Adrenal gland (tissue), 9 donors: ENCODE measurements at regions not wholly inside any gene's neighbourhood (a gene's known extent, or its start where the extent isn't known, plus 50 kb on each side); places are given as distances from the start of the nearest gene placed in this dataset.

Experiments
- DNase-seq, 7 donors: peaks; one replicate each; pipeline ENCODE4 v3.0.0-alpha.2; 2019 to 2020
- H3K27ac ChIP-seq, 5 donors: fragments of 200-600 bp; sonication (generic) in 4 of 5; 1 replicate in 3 of 5; 2 replicates in 2 of 5; pipeline versions ENCODE4 v1.5.1 to v1.8.0; 2016 to 2020; ENCODE audit warnings: mild to moderate bottlenecking in 1 of 5
- H3K27me3 ChIP-seq: fragments of 200-600 bp; 2 replicates; pipeline ENCODE4 v1.8.0; 2021
- H3K36me3 ChIP-seq, 2 donors: fragments of 200-600 bp; replicated peaks in 1 of 2; 1 replicate in 1 of 2; 2 replicates in 1 of 2; pipeline versions ENCODE4 v1.5.1 to v1.8.0; 2018 to 2022
- H3K4me1 ChIP-seq, 2 donors: fragments of 200-600 bp; replicated peaks in 1 of 2; 1 replicate in 1 of 2; 2 replicates in 1 of 2; pipeline versions ENCODE4 v1.5.1 to v1.8.0; 2018 to 2021
- H3K4me3 ChIP-seq, 4 donors: fragments of 200-600 bp; sonication (generic) in 3 of 4; one replicate each; pipeline ENCODE4 v1.5.1; 2016 to 2018
- H3K9me3 ChIP-seq, 3 donors: fragments of 200-600 bp; sonication (generic) in 1 of 3; replicated peaks in 1 of 3; 1 replicate in 2 of 3; 2 replicates in 1 of 3; pipeline versions ENCODE4 v1.5.1 to v1.8.0; 2016 to 2021
- CTCF ChIP-seq, 6 experiments: fragments of 450-650 bp in 4 of 6; fragments of 200-600 bp in 2 of 6; sonication (generic) in 1 of 6; IDR thresholded peaks; 1 replicate in 5 of 6; 2 replicates in 1 of 6; pipeline versions ENCODE4 v1.5.1 to v1.8.0; 2016 to 2021; ENCODE audit warnings: antibody characterized with exemption in 6 of 6, mild to moderate bottlenecking in 2 of 6, moderate library complexity in 1 of 6
- POLR2A ChIP-seq, 2 donors: fragments of 450-650 bp; IDR thresholded peaks; one replicate each; pipeline ENCODE4 v1.6.1; 2017; ENCODE audit warnings: antibody characterized with exemption in 2 of 2, mild to moderate bottlenecking in 2 of 2, moderate library complexity in 1 of 2
- WGBS, 4 donors: extraction: QIAGEN DNeasy Blood & Tissue Kit in 2 of 4; methylation state at CpG; one replicate each; pipeline versions ENCODE4 v1.1.5 to v1.1.7; 2013 to 2017; 5-methylcytosine and 5-hydroxymethylcytosine counted together
- intact Hi-C, 2 donors: fragments of 100-400 bp; cut with DNase I; formaldehyde crosslinking; loops; one replicate each; pipeline versions ENCODE4 v1.14.1 to v1.15.0; 2022 to 2023
- donor health status: healthy with polysubstance abuse.
- donor health status: Bipolar disorder and iron deficiency.
- donor health status: DM: yes; HTN: yes; CAD: no.
- donor health status: DM: no; HTN: no; CAD: no.
- donor health status: DM: no; HTN: no; CAD: no.

GRCh38 chr3:64894006-64894405, 206.2 kb upstream of the ADAMTS9 start:
- intact Hi-C loops, result no loop called here
- no peaks in the 10 kb centered on the region for H3K36me3 ChIP-seq
- DNase-seq, result no peak
- no peaks in the 10 kb centered on the region for H3K9me3 ChIP-seq
- 76 to 87% (median 80%) methylated on average over 5 of the region's 5 CpGs for WGBS, 4 donors
- no peaks in the 10 kb centered on the region for H3K27me3 ChIP-seq
- peaks cover 0 to 35% of the 10 kb centered on the region in 2 donors for H3K4me1 ChIP-seq
- H3K4me3 ChIP-seq, result no peak overlapping the region
- peak overlapping the region in 1 of 5 donors; percentile 13 for H3K27ac ChIP-seq
- TF ChIP-seq POLR2A (IDR thresholded peaks at IDR 0.05) (no peak), CTCF (IDR thresholded peaks at IDR 0.05) (no peak)

DNA sequence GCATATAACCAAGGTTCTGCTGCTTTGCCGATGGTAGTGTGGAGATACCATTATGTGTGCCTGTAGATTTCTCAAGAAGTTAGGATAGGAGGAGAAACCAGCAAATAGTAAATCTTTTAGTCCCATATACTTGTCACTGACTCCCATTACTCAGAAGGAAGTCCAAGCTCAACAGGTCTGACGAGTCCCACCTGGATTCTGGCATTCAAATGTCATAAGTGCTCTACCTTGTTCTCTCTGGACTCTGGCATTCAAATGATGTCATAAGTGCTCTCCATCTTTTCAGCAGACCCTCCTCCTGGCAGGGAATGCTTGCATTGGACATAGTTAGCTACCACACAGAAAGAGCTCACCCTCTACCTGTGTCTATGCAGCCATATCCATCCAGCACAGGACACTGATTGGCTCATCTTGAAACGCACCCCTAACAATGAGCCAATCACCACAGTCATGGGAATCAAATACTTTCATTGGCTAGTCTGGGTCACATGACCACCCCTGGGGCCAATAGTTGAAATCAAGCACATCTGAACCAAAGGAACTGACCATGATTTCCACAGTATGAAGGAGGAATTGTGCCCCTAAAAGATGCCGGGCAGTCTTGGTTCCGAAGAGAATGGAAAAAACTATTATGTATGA, 205.0 kb upstream of the ADAMTS9 start:
- Histone ChIP-seq H3K27me3 (no peaks in the 10 kb centered on the region), H3K9me3 (no peaks in the 10 kb centered on the region), H3K4me1 (peaks cover 0 to 47% of the 10 kb centered on the region in 2 donors), H3K27ac (no peak overlapping the region), H3K36me3 (no peaks in the 10 kb centered on the region), H3K4me3 (no peak overlapping the region)
- WGBS, 4 donors, result 93 to 97% (median 96%) methylated on average over 5 of the region's 5 CpGs
- DNase-seq, result no peak
- intact Hi-C loops, result no loop called here
- TF ChIP-seq POLR2A (IDR thresholded peaks at IDR 0.05) (no peak), CTCF (IDR thresholded peaks at IDR 0.05) (no peak)

DNA sequence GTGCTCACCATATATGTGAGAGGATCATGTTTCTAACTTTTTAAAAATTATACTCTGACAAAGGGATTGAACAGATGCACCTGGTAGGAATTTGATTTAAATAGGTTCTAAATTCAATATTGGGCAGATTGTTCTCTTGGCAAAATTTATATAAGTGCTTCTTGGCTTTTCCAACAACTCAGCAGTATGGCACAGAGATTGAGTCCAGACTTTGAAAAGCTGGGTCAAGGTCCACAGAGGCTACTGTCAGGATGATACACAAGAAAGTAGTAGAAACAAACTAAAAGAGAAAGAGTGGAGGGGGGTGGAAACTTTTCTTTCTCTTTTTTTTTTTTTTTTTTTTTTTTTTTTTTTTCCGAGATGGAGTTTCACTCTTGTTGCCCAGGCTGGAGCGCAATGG, 203.2 kb upstream of the ADAMTS9 start:
- no peaks in the 10 kb centered on the region for H3K27me3 ChIP-seq
- no peak overlapping the region for H3K4me3 ChIP-seq
- no peak overlapping the region for H3K27ac ChIP-seq
- no peak for TF ChIP-seq POLR2A (IDR thresholded peaks at IDR 0.05)
- TF ChIP-seq CTCF (IDR thresholded peaks at IDR 0.05), result no peak
- no peaks in the 10 kb centered on the region for H3K9me3 ChIP-seq
- H3K36me3 ChIP-seq, result no peaks in the 10 kb centered on the region
- intact Hi-C loops, result no loop called here
- WGBS, 4 donors, result 81 to 100% (median 85%) methylated on average over 1 to 2 of the region's 2 CpGs
- H3K4me1 ChIP-seq, result peaks cover 0 to 36% of the 10 kb centered on the region in 2 donors
- no peak for DNase-seq

DNA sequence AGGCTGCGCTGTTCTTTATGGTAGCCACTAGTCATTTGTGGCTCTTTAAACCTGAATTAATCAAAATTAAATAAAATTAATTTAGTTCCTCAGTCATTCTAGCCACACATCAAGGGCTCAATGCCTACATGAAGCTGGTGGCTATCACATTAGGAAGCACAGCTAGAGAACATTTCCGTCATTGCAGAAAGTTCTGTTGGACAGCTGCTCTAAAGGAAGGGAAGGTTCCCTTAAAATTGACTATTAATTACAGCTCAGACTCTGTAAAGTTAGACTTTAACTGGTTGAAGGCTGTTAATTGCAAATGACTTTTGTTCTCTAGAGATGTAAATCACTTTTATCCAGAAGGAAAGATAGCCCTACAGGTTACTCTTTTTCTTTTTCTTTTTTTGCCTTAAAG, 202.7 kb upstream of the ADAMTS9 start:
- Histone ChIP-seq H3K27me3 (no peaks in the 10 kb centered on the region), H3K9me3 (no peaks in the 10 kb centered on the region), H3K4me1 (peaks cover 0 to 35% of the 10 kb centered on the region in 2 donors), H3K4me3 (no peak overlapping the region), H3K36me3 (no peaks in the 10 kb centered on the region), H3K27ac (peak overlapping the region in 2 of 5 donors; percentile 46 to 62)
- intact Hi-C loops, result no loop called here
- 66 to 80% (median 78%) methylated on average over 2 of the region's 2 CpGs for WGBS, 4 donors
- TF ChIP-seq CTCF (IDR thresholded peaks at IDR 0.05) (no peak), POLR2A (IDR thresholded peaks at IDR 0.05) (no peak)
- no peak for DNase-seq
